Hepatocyte (in vitro differentiated cells): ENCODE measurements at regions not wholly inside any gene's neighbourhood (a gene's known extent, or its start where the extent isn't known, plus 50 kb on each side); places are given as distances from the start of the nearest gene placed in this dataset.

Source experiments
- DNase-seq: peaks from one replicate; pipeline ENCODE4 v3.0.0-alpha.2; 2016; ENCODE audit warnings: low spot score
- H2AFZ ChIP-seq: fragments of 200-600 bp; sonication (generic); 2 replicates; pipeline ENCODE4 v1.6.0; 2016; ENCODE audit warnings: antibody characterized with exemption, mild to moderate bottlenecking
- H3K27ac ChIP-seq: fragments of 200-600 bp; sonication (generic); 2 replicates; pipeline ENCODE4 v1.5.1; 2016; ENCODE audit warnings: mild to moderate bottlenecking
- H3K27me3 ChIP-seq: fragments of 200-600 bp; sonication (generic); 2 replicates; pipeline ENCODE4 v1.6.1; 2016
- H3K36me3 ChIP-seq: fragments of 200-600 bp; sonication (generic); replicated peaks from 2 replicates; pipeline ENCODE4 v1.5.1; 2016; ENCODE audit warnings: low read depth; ENCODE audit not compliant: insufficient read depth
- H3K4me1 ChIP-seq: fragments of 200-600 bp; sonication (generic); 2 replicates; pipeline ENCODE4 v1.5.1; 2016; ENCODE audit warnings: mild to moderate bottlenecking, moderate library complexity; ENCODE audit not compliant: insufficient read depth
- H3K4me2 ChIP-seq: fragments of 200-600 bp; sonication (generic); 2 replicates; pipeline ENCODE4 v1.6.0; 2016
- H3K4me3 ChIP-seq: fragments of 200-600 bp; sonication (generic); 2 replicates; pipeline ENCODE4 v1.5.1; 2016; ENCODE audit warnings: mild to moderate bottlenecking
- H3K79me2 ChIP-seq: fragments of 200-600 bp; sonication (generic); 2 replicates; pipeline ENCODE4 v1.6.0; 2017; ENCODE audit warnings: mild to moderate bottlenecking
- H3K9me2 ChIP-seq: fragments of 200-600 bp; sonication (generic); replicated peaks from 2 replicates; pipeline ENCODE4 v1.6.0; 2017; ENCODE audit warnings: mild to moderate bottlenecking; ENCODE audit not compliant: insufficient read depth
- H3K9me3 ChIP-seq: fragments of 200-600 bp; sonication (generic); 2 replicates; pipeline ENCODE4 v1.5.1; 2016; ENCODE audit warnings: low read depth, mild to moderate bottlenecking
- H4K20me1 ChIP-seq: fragments of 200-600 bp; sonication (generic); 2 replicates; pipeline ENCODE4 v1.6.0; 2016; ENCODE audit warnings: mild to moderate bottlenecking; ENCODE audit not compliant: insufficient read depth, poor library complexity, severe bottlenecking
- CTCF ChIP-seq: fragments of 200-600 bp; sonication (generic); IDR thresholded peaks from 2 replicates; pipeline ENCODE4 v1.5.1; 2016; ENCODE audit warnings: antibody characterized with exemption, mild to moderate bottlenecking; ENCODE audit not compliant: poor library complexity
- EZH2 ChIP-seq: fragments of 200-600 bp; sonication (generic); IDR thresholded peaks from 2 replicates; pipeline ENCODE4 v1.6.1; 2016; ENCODE audit warnings: antibody characterized with exemption, mild to moderate bottlenecking, borderline replicate concordance
- EZH2phosphoT487 ChIP-seq: fragments of 200-600 bp; sonication (generic); IDR thresholded peaks from one replicate; pipeline ENCODE4 v1.6.1; 2018; ENCODE audit warnings: antibody characterized with exemption, mild to moderate bottlenecking, low read depth, moderate library complexity; ENCODE audit not compliant: unreplicated experiment, severe bottlenecking
- WGBS: methylation state at CpG from one replicate; pipeline ENCODE4 v1.1.6; 2016; ENCODE audit warnings: low lambda C conversion rate; ENCODE audit errors: missing lambda C conversion rate; 5-methylcytosine and 5-hydroxymethylcytosine counted together

GRCh38 chrX:10818651-10819050, 198.3 kb upstream of the MID1 start:
- Histone ChIP-seq H3K4me3 (no peak overlapping the region), H3K4me1 (no peaks in the 10 kb centered on the region), H3K27ac (no peak overlapping the region), H2AFZ (no peak overlapping the region), H3K27me3 (no peaks in the 10 kb centered on the region), H3K79me2 (no peaks in the 10 kb centered on the region), H3K4me2 (no peak overlapping the region), H4K20me1 (no peaks in the 10 kb centered on the region), H3K9me2 (no peaks in the 10 kb centered on the region), H3K9me3 (peaks cover 3% of the 10 kb centered on the region), H3K36me3 (no peaks in the 10 kb centered on the region)
- no peak for DNase-seq
- TF ChIP-seq EZH2 (no peak), CTCF (no peak), EZH2phosphoT487 (no peak)

- no peak overlapping the region for H3K4me2 ChIP-seq
- H2AFZ ChIP-seq = no peak overlapping the region
- peak overlapping the region; percentile 45 for H3K27ac ChIP-seq
- no peaks in the 10 kb centered on the region for H3K27me3 ChIP-seq
- H3K36me3 ChIP-seq = no peaks in the 10 kb centered on the region
- no peak overlapping the region for H3K4me3 ChIP-seq
- no peaks in the 10 kb centered on the region for H3K79me2 ChIP-seq
- H3K9me3 ChIP-seq = peaks cover 3% of the 10 kb centered on the region
- WGBS = 47% methylated on average over 1 of the region's 1 CpG
- H3K9me2 ChIP-seq = no peaks in the 10 kb centered on the region
- DNase-seq = no peak
- no peaks in the 10 kb centered on the region for H3K4me1 ChIP-seq
- TF ChIP-seq EZH2phosphoT487 (no peak), EZH2 (no peak), CTCF (no peak)
- H4K20me1 ChIP-seq = no peaks in the 10 kb centered on the region
Observed at GRCh38 chrX:10819973-10820372, 199.6 kb upstream of the MID1 start.

GRCh38 chrX:10821293-10821692, 200.9 kb upstream of the MID1 start:
- H3K9me3 ChIP-seq = peaks cover 3% of the 10 kb centered on the region
- no peak for DNase-seq
- no peak overlapping the region for H2AFZ ChIP-seq
- H3K4me1 ChIP-seq = no peaks in the 10 kb centered on the region
- no peaks in the 10 kb centered on the region for H3K27me3 ChIP-seq
- no peaks in the 10 kb centered on the region for H3K36me3 ChIP-seq
- H3K79me2 ChIP-seq = no peaks in the 10 kb centered on the region
- no peak overlapping the region for H3K27ac ChIP-seq
- WGBS = 68% methylated on average over 3 of the region's 3 CpGs
- H4K20me1 ChIP-seq = no peaks in the 10 kb centered on the region
- no peak overlapping the region for H3K4me3 ChIP-seq
- H3K9me2 ChIP-seq = no peaks in the 10 kb centered on the region
- TF ChIP-seq CTCF (no peak), EZH2 (no peak), EZH2phosphoT487 (no peak)
- H3K4me2 ChIP-seq = no peak overlapping the region

GRCh38 chrX:10828036-10828435, 207.7 kb upstream of the MID1 start:
- WGBS = 87% methylated on average over 5 of the region's 5 CpGs
- no peak for DNase-seq
- Histone ChIP-seq H3K9me3 (no peaks in the 10 kb centered on the region), H3K27me3 (no peaks in the 10 kb centered on the region), H3K4me2 (no peak overlapping the region), H3K79me2 (peaks cover 15% of the 10 kb centered on the region), H3K27ac (no peak overlapping the region), H3K4me1 (no peaks in the 10 kb centered on the region), H3K9me2 (no peaks in the 10 kb centered on the region), H4K20me1 (no peaks in the 10 kb centered on the region), H3K36me3 (no peaks in the 10 kb centered on the region), H2AFZ (no peak overlapping the region), H3K4me3 (no peak overlapping the region)
- TF ChIP-seq CTCF (no peak), EZH2phosphoT487 (no peak), EZH2 (no peak)
